Left colon (tissue), 2 donors: ENCODE measurements at regions not wholly inside any gene's neighbourhood (a gene's known extent, or its start where the extent isn't known, plus 50 kb on each side); places are given as distances from the start of the nearest gene placed in this dataset.

ENCODE experiments used
- ATAC-seq: fragments of 200-7000 bp; cut with Tn5 transposase; one replicate; pipeline ENCODE4 v1.9.1; 2020; ENCODE audit warnings: mild to moderate bottlenecking, moderate library complexity
- DNase-seq, 2 donors: peaks; one replicate each; pipeline ENCODE4 v3.0.0-alpha.2; 2020
- intact Hi-C, 2 donors: fragments of 100-400 bp; cut with DNase I in 1 of 2; cut with micrococcal nuclease in 1 of 2; formaldehyde crosslinking; loops; one replicate each; pipeline versions ENCODE4 v1.11.2 to v1.14.0; 2022; cut with DNase I, micrococcal nuclease
- donor health status: DM: no; HTN: no; CAD: no.
- donor health status: DM: yes; HTN: yes; CAD: no.

DNA sequence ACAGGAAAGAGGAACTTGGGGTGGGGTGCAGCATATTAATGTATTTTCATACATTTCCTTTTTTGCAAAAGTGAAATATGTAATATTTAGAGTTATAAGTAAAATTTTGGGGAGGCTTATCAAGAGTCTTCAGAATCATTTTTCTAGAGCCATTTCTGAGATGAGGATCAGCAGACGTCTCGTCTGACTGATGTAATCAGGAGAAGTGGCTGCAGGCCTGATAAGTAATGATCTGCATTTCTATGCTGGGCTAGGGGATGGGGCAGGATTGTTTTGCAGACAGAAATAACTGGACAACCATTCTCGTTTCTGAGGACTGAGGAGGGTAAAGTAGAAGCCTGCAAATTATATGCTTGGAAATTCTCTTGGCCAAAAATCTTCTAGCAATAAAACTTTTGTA lies 89.2 kb upstream of the ARGLU1 start:
- DNase-seq, result no peak
- intact Hi-C loops, result no loop called here
- ATAC-seq, result no peak

DNA sequence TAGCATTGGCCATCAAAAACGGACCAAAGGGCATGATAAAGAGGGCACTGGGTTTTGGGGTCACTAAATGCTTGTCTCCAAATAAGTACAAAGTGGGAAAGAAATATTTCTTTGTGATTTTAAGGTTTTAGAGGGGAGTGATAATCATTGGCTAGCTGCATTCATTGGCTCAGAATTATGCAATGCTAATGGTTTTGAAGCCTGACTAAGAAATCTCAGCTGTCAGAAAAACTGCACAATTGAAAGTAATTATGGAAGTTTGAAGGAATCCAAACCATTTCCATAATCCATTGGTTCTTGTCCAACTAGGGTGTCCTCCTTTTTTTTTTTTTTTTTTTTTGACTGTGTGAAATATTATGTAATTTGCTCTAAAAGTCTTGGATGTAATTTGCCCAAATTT lies 88.2 kb upstream of the ARGLU1 start:
- ATAC-seq, result no peak
- no peak for DNase-seq
- intact Hi-C loops, result no loop called here

DNA sequence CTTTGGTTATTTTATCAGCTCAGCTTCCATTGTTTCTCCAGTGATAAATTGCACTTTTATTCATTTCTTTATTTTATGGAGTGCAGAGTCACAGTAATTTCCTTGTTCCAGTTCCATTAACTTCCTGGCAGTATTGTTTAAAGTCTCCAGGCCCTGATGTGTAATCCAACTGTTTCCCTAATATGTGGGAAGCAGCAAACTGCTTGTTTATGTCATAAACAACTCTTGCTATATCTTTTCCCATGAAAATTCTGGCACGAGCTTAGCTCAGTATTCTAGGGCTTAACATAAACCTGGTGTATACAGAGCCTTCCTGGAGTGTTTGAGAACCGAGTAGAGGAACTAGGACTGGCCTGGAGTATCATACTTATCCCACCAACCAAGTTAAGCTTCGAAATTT lies 83.5 kb upstream of the ARGLU1 start:
- DNase-seq, result no peak
- ATAC-seq, result no peak
- intact Hi-C loops, result no loop called here

DNA sequence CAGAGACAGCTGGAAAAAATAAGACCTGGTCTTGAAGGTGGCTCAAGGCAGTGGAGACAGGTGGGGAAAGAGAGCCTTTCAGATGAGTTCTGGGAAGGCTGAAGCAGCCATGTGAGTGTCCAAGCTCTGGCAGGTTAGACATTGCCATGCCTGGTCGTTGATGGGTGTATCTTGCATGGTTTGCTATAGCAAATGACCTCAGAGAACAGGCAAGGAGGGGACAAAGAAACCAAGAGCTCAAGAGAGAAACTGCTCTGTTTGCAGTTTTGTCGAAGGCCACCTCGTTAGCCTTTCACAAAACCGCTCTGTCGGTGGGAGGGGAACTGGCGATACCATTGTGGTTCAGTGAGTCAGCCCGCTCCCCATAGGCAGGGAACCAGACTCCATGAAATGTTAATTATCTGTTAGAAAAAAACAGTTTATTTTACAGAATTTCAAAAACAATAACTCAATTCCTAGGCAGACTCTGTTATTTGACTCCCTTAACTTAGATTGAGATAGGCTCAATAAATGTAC lies 82.8 kb upstream of the ARGLU1 start:
- intact Hi-C loops, result no loop called here
- no peak for DNase-seq
- ATAC-seq, result no peak

DNA sequence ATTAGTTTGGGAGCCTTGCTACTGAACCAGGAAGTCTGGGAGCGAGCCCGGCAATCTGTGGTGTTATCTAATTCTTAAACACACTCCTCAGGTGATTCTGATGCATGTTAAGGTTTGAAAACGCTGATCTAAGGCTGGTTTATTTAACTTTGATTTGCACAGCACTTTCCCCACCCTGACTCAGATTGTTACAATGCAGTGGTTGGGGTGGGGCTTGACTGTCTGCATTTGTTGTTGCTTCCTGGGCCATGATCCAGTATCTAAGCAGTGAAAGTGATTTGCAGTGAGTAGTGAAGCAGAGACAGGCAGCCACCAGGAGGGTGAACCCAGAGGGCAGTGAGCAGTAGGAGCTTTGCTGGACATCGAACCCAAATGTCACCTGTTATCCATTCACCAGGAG lies 81.6 kb upstream of the ARGLU1 start:
- DNase-seq, result peak; percentile 61 to 69
- peak; percentile 99 for ATAC-seq
- intact Hi-C loops, result no loop called here

DNA sequence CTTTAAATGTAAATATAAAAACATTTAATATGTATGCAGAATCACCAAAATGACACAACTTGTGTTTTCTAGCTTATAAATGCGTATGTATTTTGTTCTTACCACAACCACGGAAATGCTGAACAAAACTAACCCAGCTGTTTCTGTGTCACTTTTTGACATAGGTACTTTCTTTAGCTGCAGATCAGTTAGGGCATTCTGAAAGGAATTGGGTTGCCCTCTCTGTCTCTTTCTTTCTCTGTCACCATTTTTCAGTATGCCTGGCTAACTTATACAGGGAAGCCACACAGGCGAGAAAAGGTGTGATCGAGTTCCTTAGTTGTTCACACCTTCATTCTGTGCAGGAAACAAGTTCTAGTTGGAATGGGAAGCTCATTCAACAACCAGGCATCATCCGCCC lies 72.6 kb upstream of the ARGLU1 start:
- ATAC-seq, result no peak
- intact Hi-C loops, result no loop called here
- no peak for DNase-seq

DNA sequence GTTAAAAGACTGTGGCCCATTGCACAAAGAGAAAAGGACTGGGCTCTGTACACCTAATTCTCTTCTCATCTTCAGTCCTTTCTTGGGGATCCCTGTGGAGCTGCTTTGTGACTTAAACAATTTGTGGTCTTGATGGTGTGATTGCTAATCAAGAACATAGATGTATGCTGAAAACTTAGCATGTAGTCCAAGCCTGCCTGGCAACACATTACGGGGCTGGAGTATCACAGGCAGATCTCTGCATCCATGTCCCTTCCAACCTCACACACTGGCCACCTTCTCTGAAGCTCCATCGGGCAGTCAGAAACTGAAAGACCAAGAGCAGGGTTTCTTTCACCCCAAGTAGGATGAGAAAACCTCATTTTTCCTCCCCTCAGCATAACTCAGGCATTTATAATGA lies 69.6 kb upstream of the ARGLU1 start:
- DNase-seq (no peak), ATAC-seq (no peak)
- intact Hi-C loops, result no loop called here

DNA sequence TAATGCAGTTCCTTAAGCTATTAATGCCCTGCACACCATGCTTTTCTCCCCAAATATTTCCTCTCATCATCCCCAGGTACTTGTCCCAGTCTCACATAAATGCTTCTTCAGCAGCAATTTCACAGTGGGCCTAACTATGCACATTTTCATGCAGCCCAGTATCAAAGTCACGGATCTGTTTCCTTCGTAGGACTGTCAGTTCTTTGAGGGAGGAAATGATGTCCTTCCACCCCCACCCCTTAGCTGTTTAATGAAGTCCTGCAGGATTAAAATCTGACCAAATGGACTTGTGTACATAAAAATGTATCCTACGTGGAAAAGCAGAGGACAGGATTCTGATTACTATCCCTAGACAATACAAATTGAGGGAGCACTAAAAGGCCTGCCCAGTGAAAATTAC lies 68.6 kb upstream of the ARGLU1 start:
- DNase-seq (no peak), ATAC-seq (no peak)
- intact Hi-C loops, result no loop called here

DNA sequence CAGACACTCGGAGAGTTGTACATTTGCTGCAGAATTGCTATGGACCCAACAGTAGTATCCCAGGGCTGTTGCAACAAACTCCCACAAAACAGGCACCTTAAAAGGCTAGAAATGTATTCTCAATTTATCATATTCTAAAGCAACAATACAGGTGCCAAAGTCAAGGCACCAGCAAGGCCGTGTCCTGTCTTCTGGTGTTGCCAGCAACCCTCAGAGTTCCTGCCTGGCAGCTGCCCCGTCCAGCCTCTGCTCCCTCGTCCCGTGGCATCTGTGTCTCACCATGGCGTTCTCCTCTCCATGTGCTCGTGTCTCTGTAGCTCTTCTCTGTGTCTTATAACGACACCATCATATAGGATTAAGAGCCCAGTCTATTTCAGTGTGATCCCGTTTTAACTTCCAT lies 67.7 kb upstream of the ARGLU1 start:
- DNase-seq, result no peak
- intact Hi-C loops, result no loop called here
- no peak for ATAC-seq

DNA sequence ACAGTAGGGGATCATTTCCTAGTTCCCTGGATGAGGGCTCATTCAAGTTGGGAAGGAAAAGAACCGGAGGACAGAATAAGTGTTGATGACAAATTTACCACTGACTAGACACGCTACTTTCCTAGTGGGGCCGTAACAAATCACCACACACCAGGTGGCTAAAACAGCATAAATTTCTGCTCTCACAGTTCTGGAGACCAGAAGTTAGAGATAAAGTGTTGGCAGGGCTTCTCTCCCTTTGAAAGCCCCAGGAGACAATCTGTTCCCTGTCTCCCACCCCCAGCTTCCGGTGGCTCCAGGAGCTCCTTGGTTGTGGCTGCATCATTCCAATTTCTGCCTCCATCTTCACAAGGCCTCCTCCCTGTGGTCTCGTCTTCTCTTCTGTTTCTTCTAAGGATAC lies 65.4 kb upstream of the ARGLU1 start:
- intact Hi-C loops, result no loop called here
- DNase-seq (no peak), ATAC-seq (no peak)

DNA sequence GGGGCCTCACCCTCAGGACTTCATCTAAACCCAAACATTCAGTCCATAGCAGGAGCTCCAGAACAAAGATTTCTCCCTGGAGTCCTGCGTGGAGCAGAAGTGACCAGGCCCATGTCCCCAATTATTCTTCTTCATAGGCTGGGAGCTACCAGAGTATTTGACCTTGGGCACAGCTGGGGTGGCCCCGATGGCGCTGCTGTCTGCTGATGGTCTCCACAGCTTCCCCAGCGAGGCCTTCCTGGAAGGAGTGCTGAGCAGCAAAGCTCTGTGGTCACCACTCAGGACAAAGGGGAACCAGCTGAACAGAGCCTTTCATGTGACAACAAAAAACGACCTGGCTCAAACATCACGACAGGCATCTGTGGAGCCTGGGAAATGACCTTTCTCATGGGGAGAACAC lies 62.7 kb upstream of the ARGLU1 start:
- ATAC-seq (no peak), DNase-seq (no peak)
- intact Hi-C loops, result no loop called here

DNA sequence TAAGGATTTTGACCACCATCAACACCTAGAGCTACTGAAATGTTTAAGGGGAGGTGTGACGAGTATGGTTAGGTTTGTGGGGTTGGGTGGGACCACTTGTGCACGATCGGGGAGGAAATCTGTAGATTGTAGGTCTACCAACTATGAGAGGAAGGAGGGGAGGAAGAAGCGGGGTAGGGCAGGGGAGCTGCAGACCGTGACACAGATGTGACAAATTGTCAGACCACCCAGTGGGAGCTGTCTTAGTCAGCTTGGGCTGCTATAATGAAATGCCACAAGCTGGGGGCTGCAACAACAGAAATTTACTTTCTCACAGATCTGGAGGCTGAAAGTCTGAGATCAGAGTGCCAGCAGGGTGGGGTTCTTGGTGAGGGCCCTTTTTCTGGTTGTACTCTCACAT lies 62.2 kb upstream of the ARGLU1 start:
- intact Hi-C loops, result no loop called here
- DNase-seq (no peak), ATAC-seq (no peak)

DNA sequence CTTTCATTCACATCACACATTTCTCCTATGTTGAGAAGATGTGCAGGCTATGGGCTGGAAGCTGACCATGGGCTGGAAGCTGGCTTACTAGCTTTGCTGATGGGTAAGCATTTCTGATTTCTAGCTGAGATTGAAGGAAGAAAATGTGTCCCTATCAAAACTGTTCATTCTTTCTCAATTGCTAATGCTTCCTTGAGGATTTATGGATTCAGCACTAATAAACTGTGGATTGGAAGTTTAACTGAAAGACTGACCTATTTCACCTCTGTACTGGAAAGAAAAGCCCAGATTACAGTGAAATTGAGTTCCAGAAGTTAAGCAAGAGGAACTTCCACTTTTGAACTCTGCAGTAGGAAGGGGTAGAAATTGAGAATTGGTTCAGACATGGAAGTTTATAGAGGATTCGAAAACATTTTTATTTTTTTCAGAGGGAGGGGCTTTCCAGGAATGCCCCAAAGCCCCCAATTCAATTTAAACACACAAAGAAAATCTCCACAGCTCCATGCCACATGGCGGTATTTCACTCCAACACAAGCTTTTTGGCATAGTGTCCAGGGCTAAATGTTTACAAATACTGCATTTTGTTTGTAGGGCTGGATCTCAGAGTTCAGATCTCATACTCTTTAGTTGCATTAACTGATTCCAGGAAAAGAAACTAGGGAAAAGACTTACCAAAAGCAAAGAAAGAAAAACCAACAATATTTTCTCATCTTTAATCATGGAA lies 61.2 kb upstream of the ARGLU1 start:
- ATAC-seq, result no peak
- DNase-seq, result no peak
- intact Hi-C loops, result no loop called here

DNA sequence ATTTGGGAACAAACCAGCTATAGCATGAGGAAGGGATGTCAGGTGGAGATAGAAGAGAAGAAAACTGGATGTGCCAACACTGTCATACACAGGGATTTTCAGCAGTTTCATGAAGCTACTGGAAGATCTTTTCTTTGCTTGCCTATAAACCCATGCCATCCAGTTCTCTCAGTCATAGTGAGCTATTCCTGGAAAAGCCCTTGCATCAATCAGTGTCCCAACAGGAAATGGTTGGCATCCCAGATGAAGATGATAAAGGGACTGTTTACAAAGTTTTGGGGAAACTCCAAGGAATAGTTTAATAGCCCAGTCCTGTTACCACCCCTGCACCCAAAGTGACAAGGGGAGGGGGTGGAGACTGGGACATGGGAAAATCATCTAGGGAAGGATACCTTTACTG lies 58.5 kb upstream of the ARGLU1 start:
- ATAC-seq (no peak), DNase-seq (no peak)
- intact Hi-C loops, result no loop called here

DNA sequence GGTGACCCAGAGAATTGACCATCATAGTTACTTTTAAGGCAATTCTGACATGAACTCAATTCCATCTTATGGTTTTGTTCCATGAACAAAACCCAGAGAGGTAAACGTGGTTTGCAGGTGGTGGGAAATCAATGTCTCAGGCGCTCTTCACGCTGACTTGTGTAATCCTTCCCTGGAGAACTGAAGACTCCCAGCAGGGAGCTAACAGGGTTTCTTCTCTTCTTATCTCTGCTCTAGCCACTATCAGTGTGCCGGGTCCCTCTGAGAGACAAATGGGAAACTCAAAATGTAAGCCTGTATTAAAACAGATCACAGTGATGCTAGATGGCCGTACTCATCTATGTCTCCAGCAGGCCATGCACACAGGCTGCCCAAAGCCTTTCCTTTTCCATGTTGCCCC lies 57.6 kb upstream of the ARGLU1 start:
- DNase-seq (no peak), ATAC-seq (no peak)
- intact Hi-C loops, result no loop called here

DNA sequence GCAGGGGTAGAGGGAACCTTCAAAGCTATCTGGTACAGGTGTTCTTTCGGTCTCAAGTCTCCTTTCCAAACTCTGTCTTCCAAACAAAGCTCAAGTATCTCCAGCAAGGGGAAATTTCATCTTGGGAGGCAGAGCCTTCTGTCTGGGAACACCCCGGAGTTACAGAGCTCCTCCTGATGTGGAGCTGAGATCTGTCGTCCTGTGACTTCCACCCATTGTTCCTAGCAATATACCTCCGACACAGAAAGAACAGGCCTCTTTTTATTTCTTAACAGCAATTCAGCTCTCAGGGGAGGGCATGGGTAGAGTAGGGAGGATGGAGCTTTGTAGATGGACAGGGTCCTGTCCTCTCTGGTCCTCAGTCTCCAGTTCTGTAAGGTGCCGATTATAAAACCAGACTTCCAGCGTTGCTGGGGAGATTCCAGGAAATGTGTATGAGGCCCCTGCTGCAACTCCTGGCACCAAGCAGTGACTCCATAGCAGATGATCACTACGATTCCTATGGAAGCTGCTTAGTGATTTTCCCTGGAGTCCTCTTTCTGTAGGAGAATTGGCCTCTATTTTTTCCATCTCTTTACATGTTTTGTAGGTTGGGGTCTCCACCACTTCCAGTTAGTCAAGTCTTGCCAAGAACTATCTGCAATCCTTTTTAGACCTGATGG lies 56.0 kb upstream of the ARGLU1 start:
- ATAC-seq (no peak), DNase-seq (no peak)
- intact Hi-C loops, result no loop called here

DNA sequence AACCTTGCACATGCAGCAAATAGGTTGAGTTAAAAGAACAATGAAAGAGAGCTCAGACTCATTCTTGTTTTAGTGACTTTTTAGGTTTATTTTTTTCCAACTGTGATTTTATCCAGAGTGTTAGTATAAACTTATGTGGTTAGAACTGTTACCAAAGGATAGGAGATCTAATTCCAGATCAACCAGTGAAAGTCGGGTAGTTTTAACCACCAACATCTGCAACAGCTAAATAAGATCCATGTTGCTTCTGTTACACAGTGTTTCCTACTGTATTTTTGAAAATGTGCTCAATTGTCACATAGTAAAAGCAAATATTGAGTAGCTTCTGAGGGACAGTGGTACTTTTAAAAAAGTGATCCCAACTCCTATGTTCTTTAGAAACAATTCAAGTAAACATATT lies 53.9 kb upstream of the ARGLU1 start:
- intact Hi-C loops, result no loop called here
- DNase-seq, result no peak
- no peak for ATAC-seq

DNA sequence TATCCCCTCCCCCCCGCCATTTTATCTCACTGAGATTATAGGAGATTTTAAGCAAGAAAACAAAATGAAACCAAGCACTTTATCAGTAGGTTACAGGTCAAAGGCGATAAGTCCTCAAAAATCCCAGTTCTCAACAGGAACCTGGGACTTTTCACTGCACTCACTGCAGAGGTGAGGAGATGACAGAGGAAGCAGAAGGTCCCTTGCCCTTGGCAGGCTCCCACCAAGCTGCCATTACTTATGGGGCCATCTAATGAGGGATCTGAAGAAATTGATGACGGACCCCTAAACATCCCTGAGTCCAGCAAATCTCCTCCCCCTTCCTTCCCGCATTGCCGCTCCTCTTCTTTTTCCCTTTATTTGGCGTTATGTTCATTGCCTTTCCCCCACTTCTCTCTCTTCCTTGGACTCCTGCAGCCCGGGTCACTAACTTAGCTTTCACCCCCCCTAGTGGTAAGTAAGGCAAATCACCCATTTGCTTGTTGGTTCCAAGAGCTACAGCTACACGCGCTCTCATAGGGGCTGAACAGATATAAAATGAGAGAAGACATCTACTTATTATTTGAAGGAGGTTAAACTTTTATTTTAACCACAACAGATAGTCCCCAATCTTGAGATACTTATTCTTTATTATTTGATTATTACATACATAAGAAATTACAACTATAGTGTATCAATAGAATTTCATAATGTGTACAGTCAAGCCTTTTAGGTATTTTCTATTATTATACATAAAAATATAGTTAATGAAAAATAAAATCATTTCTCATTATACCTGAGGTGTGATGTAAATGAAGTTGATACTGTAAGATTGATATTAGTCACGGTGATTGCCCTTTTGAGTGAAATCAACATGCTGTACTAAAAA lies 52.0 kb upstream of the ARGLU1 start:
- ATAC-seq (peak; percentile 98), DNase-seq (peak in 1 of 2 donors; percentile 16)
- intact Hi-C loops, result no loop called here
